SHP77 treated with DMSO at 0.1 percent for 48 hours (cell line): ENCODE measurements at regions not wholly inside any gene's neighbourhood (a gene's known extent, or its start where the extent isn't known, plus 50 kb on each side); places are given as distances from the start of the nearest gene placed in this dataset.

Experiments used
- DNase-seq: peaks from one replicate; lab custom pipeline; 2025; lab: John Stamatoyannopoulos, UW

GRCh38 chr22:27420817-27421361 is 380.7 kb downstream of the MN1 start:
- no peak for DNase-seq

DNA sequence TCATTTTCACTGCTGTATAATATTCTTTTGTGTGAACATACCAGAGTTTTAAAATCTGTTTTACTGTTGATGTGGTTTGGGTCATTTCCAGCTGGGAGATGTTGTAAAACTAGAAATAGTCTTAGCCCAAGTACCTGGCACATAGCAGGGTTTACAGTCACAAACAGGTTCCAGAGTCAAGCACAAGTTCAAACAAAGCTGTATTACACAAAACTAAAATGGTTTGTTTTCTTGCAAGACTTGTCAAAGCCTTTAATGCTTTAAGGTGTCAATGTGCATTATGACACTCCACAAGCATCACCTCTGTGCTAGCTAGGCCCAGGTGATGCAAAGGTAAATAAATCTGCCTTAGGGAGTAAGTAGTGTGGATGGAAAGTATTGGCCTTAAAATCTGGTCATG is 379.1 kb downstream of the MN1 start:
- DNase-seq, result no peak

DNA sequence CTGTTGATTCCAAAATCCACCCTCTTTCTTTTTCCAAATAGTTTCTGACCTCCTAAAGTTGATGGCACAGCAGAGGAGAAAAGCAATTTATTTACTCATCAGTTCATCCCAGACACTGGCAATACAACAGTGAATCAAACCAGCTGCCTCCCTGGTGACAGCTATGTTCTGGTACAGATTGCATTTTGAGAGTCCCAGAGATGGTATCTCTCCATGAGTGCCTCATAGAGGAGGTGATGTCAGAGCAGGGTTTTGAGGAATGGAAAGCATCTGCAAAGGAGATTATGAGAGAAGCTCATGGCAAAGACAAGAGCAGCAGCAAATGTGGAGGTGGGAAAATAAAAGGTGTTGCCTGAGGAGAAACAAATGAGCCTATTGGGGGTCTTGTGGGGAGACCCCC is 377.2 kb downstream of the MN1 start:
- DNase-seq, result no peak

GRCh38 chr22:27429476-27429875 is 372.1 kb downstream of the MN1 start:
- DNase-seq, result no peak

GRCh38 chr22:27431081-27431480 is 370.5 kb downstream of the MN1 start:
- no peak for DNase-seq

GRCh38 chr22:27431896-27432295 is 369.7 kb downstream of the MN1 start:
- no peak for DNase-seq

- no peak for DNase-seq
Observed at GRCh38 chr22:27433099-27433498, 368.5 kb downstream of the MN1 start.

DNA sequence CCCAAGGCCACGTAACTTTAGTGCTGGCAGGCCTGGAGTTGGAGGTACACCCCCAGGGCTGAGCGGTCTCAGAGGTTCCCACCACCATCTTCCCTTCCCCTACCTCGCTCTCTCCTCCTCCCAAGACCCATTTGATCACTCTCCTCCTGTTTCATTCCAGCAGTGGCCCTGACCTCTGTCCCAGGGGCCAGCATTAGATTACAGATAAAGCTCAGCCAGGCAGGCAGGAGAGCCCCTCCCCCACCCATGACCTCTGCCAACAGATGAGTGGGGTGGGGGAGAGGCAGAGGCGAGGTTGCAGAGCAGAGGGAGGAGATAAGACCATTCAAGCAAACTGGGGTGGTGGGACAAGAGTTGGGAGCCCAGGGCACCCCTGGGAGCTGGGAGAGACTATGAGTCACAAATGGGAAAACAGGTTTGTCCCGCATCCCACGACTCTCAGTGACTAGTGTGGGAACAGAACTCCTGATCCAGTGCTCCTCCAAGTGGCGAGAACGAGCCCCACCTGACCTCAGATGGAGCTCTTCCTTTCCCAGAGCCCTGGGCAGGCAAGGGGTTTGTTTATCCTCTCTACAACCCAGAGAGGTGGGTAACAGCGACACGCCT is 367.9 kb downstream of the MN1 start:
- DNase-seq, result no peak

- no peak for DNase-seq
Observed at GRCh38 chr22:27434898-27435297, 366.7 kb downstream of the MN1 start.

DNA sequence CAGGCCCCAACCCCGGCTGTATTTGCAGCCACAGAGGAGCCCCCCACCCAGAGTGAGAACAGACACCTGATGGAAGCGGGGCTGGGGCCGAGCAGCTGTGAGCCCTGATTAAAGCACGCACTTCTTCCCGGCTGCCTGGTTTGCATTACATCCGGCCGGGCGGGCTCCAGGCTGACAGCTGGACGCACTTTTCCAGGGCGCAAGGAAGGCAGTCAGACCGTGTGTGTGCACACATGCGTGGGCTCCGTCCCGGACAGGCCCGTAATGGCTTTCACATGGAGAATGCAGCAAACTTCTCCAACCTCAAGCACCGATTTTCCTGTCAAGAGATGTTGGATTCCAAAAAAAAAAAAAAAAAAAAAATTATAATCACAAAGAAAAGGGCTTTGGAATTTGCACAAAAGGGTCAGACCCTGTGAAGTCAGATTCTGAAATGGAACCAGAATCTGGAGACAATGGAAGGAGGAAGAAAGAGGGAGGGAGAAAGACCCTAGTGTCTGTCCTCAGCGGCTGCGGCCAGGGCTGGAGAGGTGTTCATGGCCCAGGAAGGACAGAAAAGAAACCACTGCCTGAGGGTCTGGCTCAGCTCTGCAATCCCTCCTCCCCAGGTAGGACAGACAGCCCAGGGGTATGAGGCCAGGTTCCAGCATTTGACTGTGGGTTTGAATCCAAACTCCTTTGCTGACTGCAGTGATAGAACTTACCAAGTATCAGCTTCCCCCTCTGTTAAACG is 365.5 kb downstream of the MN1 start:
- DNase-seq, result no peak

- DNase-seq, result no peak
Observed at GRCh38 chr22:27436591-27436990, 365.0 kb downstream of the MN1 start.

DNA sequence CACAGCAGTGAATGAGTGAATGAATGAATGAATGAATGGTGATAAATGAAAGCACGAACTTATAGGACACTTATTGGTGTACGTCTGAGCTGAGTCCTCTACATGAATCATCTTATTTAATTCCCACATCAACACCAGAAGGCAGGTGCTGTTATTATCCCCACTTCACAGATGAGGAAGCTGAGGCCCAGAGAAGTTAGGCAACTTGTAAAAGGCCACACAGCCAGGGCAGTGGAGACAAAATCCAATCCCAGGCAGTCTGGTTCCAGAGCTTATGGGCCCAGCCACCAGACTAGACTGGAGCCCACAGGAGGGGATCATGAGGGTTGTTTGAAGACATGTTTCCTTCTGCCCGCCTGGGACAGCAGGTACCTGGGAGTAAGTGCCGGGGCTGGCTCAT is 364.0 kb downstream of the MN1 start:
- no peak for DNase-seq

DNA sequence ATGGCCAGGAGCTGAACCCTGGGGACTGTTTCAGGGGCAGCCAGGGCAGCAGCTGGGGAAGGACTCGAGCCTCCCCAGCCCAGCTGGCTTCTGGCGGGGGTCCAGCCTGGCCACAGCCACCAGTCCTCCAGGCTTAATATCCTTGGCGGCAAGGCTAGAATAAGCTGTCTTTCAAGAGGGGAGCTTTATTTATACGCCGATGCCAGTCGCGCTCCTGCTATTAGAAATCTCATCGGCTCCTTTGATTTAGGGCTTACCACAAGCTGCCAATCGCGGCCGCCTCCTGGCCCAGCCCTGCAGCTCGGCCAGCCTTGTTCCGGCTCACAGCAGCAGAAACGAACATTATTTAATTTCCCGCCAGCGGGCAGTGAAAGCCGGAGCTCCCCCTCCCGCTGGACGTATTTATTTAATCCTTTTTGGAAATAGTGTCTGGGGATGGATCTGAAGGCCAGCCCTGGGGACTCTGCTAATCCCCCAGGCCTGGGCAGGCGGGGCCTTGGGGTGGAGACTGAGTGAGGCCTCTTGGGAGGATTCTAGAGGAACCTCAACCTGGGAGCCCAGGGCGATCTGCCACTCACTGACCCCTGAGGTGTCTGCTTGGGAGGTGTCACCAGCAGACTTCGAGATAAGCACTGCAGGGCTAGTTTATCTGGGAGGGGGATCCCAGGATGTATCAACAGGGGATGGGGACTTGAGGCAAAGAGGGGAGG is 363.1 kb downstream of the MN1 start:
- DNase-seq, result no peak

DNA sequence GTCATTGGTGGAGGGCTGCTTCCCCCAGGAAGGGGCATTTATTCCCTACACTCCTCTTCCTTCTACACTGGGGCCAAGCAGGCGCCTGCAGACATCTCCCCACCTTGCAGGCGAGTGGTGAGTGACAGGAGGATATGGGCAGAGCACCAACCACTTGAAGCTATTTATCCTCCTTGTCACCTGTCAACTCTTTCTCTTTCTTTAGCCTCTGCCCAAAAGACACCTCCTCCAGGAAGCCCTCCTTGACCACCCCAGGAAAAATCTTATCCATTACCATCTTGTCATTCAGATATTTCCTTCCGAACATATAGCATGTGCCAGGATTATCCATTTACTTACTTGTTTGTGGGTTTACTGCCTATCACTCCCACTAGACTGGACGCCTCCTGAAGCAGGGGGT is 362.4 kb downstream of the MN1 start:
- DNase-seq, result no peak

- no peak for DNase-seq
Observed at GRCh38 chr22:27440304-27440865, 361.2 kb downstream of the MN1 start.

GRCh38 chr22:27441706-27442475 is 359.7 kb downstream of the MN1 start:
- no peak for DNase-seq

- no peak for DNase-seq
Observed at GRCh38 chr22:27443306-27443705, 358.2 kb downstream of the MN1 start.

DNA sequence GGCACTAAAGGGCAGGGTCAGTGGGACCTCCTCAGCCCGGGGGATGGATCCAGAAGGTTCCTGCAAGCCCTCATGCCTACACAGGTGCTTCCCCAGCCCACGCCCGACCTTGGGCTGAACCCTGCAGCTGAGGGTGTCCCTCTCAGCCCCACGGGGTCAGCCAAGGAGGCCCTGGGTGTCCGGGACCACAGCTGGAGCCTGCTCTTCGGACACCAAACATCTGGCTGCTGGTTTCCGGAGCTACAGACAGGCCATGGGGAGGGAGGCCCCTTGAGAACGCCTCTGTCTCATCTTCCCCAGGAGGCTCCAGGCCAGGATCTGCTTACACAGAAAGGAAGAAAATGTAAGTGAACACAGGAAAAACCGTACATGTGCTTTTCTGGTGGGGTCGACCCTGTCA is 355.7 kb downstream of the MN1 start:
- no peak for DNase-seq

DNA sequence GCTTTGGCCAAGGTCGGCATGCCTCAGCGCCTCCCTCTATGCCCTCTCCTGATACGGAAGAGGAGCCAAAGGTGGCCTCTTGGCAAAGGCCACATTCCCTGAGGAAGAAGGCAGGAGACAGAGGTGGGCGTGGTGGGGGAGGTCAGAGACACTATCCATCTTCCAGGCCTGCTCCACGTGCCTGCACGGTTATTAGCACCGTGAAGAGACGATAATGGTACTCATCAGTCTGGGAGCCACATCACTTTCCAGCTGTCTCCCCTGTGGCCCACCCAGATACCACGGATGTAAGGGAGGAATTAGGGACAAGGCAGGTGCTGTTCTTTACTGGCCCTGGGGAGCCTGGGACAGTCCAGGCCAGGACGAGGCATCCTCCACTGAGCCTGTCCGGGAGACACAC is 354.3 kb downstream of the MN1 start:
- DNase-seq, result no peak

GRCh38 chr22:27450448-27450847 is 351.1 kb downstream of the MN1 start:
- no peak for DNase-seq

DNA sequence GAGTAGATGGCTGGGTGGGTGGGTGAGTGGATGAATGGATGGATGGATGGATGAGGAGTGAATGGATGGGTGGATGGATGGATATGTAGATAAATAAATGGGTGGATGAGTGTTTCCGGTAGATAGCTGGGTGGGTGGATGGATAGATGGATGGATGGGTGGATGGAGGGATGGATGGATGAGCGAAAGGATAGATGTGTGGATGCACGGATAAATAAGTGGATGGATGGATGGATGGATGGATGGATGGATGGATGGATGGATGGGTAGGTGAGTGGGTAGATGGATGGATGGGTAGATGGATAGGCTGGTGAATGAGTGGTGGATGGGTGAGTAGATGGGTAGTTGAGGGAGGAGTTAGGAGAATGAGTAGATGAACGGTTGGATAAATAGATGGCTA is 349.3 kb downstream of the MN1 start:
- DNase-seq, result no peak

- no peak for DNase-seq
Observed at GRCh38 chr22:27452922-27453321, 348.6 kb downstream of the MN1 start.
